GM12874 (cell line): ENCODE measurements at regions not wholly inside any gene's neighbourhood (a gene's known extent, or its start where the extent isn't known, plus 50 kb on each side); places are given as distances from the start of the nearest gene placed in this dataset.

Experiments
- TF ChIP-seq, protein P1 (sequence below): IDR thresholded peaks from 2 replicates; pipeline ENCODE4 v1.5.1; 2011; ENCODE audit warnings: low read depth, mild to moderate bottlenecking, control low read depth, low read length, moderate library complexity; ENCODE audit not compliant: insufficient read depth

DNA sequence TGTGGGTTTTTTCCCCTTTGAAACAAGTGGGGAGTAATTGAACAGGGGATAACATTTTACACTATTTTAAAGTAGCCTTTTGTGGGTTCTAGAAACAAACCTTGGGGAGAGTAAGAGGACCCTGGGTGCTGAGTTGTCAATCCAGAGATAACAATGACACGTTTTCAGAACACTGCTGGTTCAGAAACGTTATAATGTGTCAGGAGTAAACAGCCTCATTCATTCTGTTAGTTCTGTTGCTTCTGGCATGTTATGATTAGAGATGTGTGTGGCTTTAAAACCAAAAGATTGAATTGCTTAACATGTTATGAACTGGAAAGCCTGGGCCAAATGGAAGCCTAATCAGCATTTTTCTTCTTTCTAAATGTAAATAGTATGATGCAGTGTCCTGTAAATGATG, 680.5 kb upstream of the NOVA1 start:
- TF ChIP-seq, protein P1, sequence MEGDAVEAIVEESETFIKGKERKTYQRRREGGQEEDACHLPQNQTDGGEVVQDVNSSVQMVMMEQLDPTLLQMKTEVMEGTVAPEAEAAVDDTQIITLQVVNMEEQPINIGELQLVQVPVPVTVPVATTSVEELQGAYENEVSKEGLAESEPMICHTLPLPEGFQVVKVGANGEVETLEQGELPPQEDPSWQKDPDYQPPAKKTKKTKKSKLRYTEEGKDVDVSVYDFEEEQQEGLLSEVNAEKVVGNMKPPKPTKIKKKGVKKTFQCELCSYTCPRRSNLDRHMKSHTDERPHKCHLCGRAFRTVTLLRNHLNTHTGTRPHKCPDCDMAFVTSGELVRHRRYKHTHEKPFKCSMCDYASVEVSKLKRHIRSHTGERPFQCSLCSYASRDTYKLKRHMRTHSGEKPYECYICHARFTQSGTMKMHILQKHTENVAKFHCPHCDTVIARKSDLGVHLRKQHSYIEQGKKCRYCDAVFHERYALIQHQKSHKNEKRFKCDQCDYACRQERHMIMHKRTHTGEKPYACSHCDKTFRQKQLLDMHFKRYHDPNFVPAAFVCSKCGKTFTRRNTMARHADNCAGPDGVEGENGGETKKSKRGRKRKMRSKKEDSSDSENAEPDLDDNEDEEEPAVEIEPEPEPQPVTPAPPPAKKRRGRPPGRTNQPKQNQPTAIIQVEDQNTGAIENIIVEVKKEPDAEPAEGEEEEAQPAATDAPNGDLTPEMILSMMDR = no peak

DNA sequence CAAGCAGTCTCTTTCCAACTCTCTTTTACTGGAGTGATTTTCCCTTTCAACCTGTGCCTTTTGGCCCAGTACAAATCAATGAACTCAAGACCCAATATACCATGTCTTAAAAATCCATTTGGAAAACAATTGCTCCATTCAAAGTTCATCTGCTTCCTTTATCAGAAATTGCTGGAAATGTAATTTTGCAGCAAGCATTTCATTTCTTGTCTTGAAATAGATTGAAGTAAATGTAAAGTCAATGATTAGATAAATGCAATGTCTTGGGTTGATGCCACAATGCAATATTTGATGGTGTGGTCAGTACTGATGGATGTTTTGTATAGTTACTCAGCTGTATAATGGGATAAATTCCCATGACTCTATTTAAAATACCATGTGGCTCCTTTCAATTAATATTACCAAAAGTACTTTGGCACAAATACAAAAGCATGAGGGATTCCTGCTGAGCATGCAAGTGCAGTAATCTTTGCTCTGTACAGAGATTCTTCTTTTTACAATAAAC, 707.7 kb upstream of the NOVA1 start:
- TF ChIP-seq, protein P1 = no peak

DNA sequence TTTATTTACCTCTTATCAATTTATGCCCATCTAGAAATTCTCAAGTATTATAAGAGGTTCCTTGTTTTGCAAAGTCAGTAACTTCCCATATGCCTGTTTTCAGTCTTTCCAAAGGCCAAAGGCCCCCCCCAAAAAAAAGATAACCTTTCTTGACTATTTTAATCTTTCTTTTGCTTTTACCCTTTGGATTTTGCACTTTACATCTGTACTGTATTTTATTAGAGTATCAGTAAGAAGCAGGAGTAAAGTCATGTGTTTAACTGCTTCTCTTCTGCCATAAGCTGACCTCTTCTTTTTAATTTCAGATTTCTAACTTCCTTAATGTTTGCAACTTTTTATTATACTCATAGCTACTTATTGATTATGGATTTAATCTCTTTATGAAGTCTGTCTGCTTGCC, 716.4 kb upstream of the NOVA1 start:
- TF ChIP-seq, protein P1 = no peak

DNA sequence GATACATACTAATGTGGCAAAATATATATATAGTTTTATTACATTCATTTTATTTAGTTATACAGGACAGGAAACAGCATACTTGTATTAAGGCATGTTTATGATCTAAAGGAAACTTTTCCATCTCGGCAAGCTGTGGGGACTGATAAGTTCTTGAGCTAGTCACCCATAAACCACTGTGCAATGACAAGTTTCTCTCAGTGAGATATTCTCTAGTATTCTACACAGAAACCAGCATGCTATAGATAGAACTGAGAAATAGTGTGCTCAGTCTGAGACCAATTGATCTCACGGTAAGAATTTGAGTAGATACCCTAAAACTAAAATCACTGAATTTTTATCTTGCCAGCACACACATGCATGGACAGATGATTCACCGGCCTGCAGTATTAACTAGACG, 717.6 kb upstream of the NOVA1 start:
- TF ChIP-seq, protein P1 = no peak

DNA sequence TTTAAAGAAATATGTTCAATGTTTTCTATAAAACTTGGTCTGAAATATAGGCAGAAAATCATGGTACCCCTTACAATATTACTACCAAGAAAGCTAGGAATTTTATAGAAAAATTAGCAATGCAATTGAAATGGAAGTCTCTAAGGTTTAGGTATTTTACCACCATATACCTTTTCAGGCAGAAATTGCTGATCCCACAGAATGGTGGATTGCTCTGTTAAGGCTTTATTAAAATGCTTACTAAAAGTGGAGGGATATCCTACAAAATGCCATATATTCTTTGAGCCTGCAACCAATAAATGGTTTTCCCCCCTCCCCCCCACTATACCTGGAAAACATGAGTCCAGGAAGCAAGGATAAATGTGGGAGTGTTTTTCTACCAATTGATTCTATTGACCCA, 718.1 kb upstream of the NOVA1 start:
- TF ChIP-seq, protein P1 = no peak

DNA sequence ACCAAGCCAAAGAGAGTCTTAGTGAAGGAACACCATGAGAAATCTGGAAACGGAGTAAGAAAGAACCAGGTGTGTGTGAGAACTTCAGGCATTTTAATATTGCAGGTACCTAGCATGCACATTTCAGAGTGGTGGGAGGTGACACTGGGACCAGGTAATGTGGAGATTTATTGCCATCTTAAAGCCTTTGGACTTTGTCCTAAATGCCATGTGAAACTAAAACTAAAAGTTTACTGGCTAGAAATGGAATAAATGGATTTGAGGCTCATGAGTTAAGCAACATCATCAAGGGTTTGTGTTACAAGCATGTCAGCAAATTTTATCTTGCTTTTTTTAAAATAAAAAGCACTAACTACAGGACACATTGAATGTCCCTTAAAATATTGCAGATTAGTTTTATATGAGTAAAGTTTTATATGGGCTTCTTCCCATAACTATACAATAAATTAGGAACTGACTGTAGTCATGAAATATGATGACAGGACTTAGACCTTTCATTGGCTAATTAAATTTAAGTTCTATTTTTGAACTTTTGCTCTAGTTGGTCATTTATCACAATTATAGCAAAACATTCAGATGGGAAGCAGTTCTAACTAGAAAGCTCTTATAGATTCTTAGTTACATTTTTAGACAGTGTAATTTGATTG, 721.1 kb upstream of the NOVA1 start:
- TF ChIP-seq, protein P1 = no peak

DNA sequence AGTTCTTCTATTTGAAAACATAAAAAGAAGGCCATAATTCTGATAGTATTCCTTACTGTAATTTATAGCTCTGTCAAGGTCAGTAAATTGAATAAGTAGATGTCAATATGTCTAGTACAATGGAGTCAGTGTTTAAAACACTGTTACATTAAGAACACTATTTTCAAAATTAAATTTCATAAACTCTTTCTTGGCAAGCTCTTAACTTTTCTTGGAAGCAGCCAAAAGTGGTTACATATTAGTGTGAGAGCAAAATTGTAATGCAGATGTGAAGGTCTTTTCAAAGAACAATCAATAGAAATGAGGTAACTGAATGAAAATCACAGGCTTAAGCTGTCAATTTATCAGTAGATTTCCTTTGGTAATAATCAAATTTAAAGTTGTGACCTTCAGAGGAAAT, 722.4 kb upstream of the NOVA1 start:
- TF ChIP-seq, protein P1 = no peak
